Trophoblast cell (in vitro differentiated cells and primary cell): ENCODE measurements at regions not wholly inside any gene's neighbourhood (a gene's known extent, or its start where the extent isn't known, plus 50 kb on each side); places are given as distances from the start of the nearest gene placed in this dataset.
"Not testable (repeated sequence)": the region's sequence is repeated elsewhere in the genome, so short reads cannot be mapped to it uniquely, and the experiment has no call there.

Experiments used
- DNase-seq, 2 donors: peaks; one replicate each; pipeline ENCODE4 v3.0.0-alpha.2; 2016
- H2AFZ ChIP-seq: 2 replicates; pipeline ENCODE4 v1.6.1; 2013; ENCODE audit warnings: low read length, moderate library complexity, mild to moderate bottlenecking; ENCODE audit not compliant: insufficient read depth, poor library complexity
- H2AK5ac ChIP-seq: 2 replicates; pipeline ENCODE4 v1.6.1; 2013; ENCODE audit warnings: mild to moderate bottlenecking, low read length
- H2BK120ac ChIP-seq: 2 replicates; pipeline ENCODE4 v1.6.1; 2013; ENCODE audit warnings: low read length, mild to moderate bottlenecking, moderate library complexity; ENCODE audit not compliant: insufficient read depth, poor library complexity
- H2BK12ac ChIP-seq: 2 replicates; pipeline ENCODE4 v1.6.1; 2013; ENCODE audit warnings: mild to moderate bottlenecking, low read length, moderate library complexity
- H2BK5ac ChIP-seq: 2 replicates; pipeline ENCODE4 v1.6.1; 2013; ENCODE audit warnings: low read length, low read depth, moderate library complexity, mild to moderate bottlenecking; ENCODE audit not compliant: poor library complexity
- H3K14ac ChIP-seq: 2 replicates; pipeline ENCODE4 v1.6.1; 2013; ENCODE audit warnings: mild to moderate bottlenecking, low read length
- H3K18ac ChIP-seq: 2 replicates; pipeline ENCODE4 v1.6.1; 2013; ENCODE audit warnings: mild to moderate bottlenecking, low read length
- H3K23ac ChIP-seq: 2 replicates; pipeline ENCODE4 v1.6.1; 2013; ENCODE audit warnings: low read length
- H3K27ac ChIP-seq: 2 replicates; pipeline ENCODE4 v1.5.1; 2013; ENCODE audit warnings: low read depth, mild to moderate bottlenecking, inconsistent platforms, low read length, moderate library complexity
- H3K27me3 ChIP-seq: 2 replicates; pipeline ENCODE4 v1.6.1; 2013; ENCODE audit warnings: inconsistent platforms, mild to moderate bottlenecking, low read length, moderate library complexity; ENCODE audit not compliant: insufficient read depth
- H3K36me3 ChIP-seq, 2 experiments: 1 replicate in 1 of 2; 2 replicates in 1 of 2; pipeline ENCODE4 v1.6.1; 2013; ENCODE audit warnings: low read length in 2 of 2, mild to moderate bottlenecking in 2 of 2, moderate library complexity in 1 of 2; ENCODE audit not compliant: insufficient read depth in 2 of 2, control insufficient read depth in 1 of 2
- H3K4ac ChIP-seq: 2 replicates; pipeline ENCODE4 v1.6.1; 2013; ENCODE audit warnings: low read depth, mild to moderate bottlenecking, low read length, moderate library complexity
- H3K4me1 ChIP-seq, 2 experiments: 1 replicate in 1 of 2; 2 replicates in 1 of 2; pipeline ENCODE4 v1.6.1; 2013; ENCODE audit warnings: low read length in 2 of 2, mild to moderate bottlenecking in 2 of 2, moderate library complexity in 1 of 2; ENCODE audit not compliant: insufficient read depth in 2 of 2, control insufficient read depth in 1 of 2
- H3K4me2 ChIP-seq: 2 replicates; pipeline ENCODE4 v1.6.1; 2013; ENCODE audit warnings: inconsistent platforms, mild to moderate bottlenecking, low read length, moderate library complexity
- H3K4me3 ChIP-seq: 2 replicates; pipeline ENCODE4 v1.5.1; 2013; ENCODE audit warnings: mild to moderate bottlenecking, low read depth, low read length, inconsistent platforms
- H3K79me1 ChIP-seq: one replicate; pipeline ENCODE4 v1.6.1; 2013; ENCODE audit warnings: low read length
- H3K79me2 ChIP-seq: 2 replicates; pipeline ENCODE4 v1.6.1; 2013; ENCODE audit warnings: low read length, mild to moderate bottlenecking; ENCODE audit not compliant: control insufficient read depth, insufficient read depth, poor library complexity
- H3K9ac ChIP-seq: 2 replicates; pipeline ENCODE4 v1.6.1; 2013; ENCODE audit warnings: mild to moderate bottlenecking, low read length
- H3K9me3 ChIP-seq: 2 replicates; pipeline ENCODE4 v1.6.1; 2013; ENCODE audit warnings: low read depth, mild to moderate bottlenecking, control low read depth, inconsistent platforms, low read length; ENCODE audit not compliant: insufficient read depth
- H4K12ac ChIP-seq: 2 replicates; pipeline ENCODE4 v1.6.1; 2013; ENCODE audit warnings: low read depth, mild to moderate bottlenecking, low read length, moderate library complexity
- H4K8ac ChIP-seq: 2 replicates; pipeline ENCODE4 v1.6.1; 2013; ENCODE audit warnings: low read depth, mild to moderate bottlenecking, low read length, moderate library complexity
- H4K91ac ChIP-seq: one replicate; pipeline ENCODE4 v1.6.1; 2013; ENCODE audit warnings: low read depth, mild to moderate bottlenecking, low read length, moderate library complexity
- WGBS: extraction: QIAGEN DNeasy Blood & Tissue Kit; methylation state at CpG from one replicate; pipeline ENCODE4 v1.1.7; 2013; ENCODE audit warnings: missing lambda C conversion rate; ENCODE audit not compliant: insufficient read length, insufficient coverage; ENCODE audit errors: extremely low coverage; 5-methylcytosine and 5-hydroxymethylcytosine counted together

DNA sequence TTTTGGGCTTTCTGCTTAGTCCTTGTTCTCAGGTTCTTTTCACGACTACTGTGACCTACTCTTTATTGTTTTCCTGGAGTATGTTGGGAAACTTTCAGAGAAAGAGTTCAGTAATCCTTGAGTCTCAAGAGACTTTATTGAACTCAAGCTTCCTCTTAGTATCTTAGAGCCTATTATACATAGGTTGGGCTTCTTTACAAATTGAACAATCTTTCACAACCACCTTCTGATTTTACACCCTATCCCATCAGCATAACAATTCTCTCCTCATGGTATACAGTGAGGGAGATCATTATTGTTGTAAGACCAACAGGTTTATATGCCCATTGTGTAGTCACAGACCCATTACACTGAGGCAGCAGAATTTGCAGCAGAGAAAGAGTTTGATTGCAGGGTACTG, 193.2 kb upstream of the IGF1 start:
- Histone ChIP-seq H3K18ac (no peak overlapping the region), H3K23ac (no peak overlapping the region), H3K9me3 (peaks cover 2% of the 10 kb centered on the region), H3K27ac (no peak overlapping the region), H3K14ac (no peak overlapping the region), H4K8ac (no peak overlapping the region), H3K4me2 (no peak overlapping the region), H3K79me2 (no peaks in the 10 kb centered on the region), H2BK5ac (no peak overlapping the region), H2AFZ (no peak overlapping the region), H3K4ac (no peak overlapping the region), H2BK120ac (no peak overlapping the region), H2AK5ac (no peak overlapping the region), H3K4me3 (no peak overlapping the region), H2BK12ac (no peak overlapping the region), H3K79me1 (no peaks in the 10 kb centered on the region), H3K36me3 (no peaks in the 10 kb centered on the region), H4K12ac (no peak overlapping the region), H4K91ac (no peak overlapping the region), H3K4me1 (no peaks in the 10 kb centered on the region), H3K9ac (no peak overlapping the region), H3K27me3 (no peaks in the 10 kb centered on the region)
- no peak for DNase-seq
- no CpG with 5 or more reads among the region's 1 CpG for whole genome bisulfite sequencing

DNA sequence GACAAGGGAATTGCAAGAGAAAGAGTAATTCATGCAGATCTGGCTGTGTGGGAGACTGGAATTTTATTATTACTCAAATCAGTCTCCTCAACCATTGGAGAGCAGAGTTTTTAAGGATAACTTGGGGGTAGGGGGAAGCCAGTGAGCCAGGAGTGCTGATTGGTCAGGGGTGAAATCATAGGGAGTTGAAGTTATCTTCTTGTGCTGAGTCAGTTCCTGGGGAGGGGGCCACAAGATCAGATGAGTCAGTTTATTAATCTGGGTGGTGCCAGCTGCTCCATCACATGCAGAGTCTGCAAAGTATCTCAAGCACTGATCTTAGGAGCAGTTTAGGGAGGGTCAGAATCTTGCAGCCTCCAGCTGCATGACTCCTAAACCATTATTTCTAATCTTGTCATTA, 191.8 kb upstream of the IGF1 start:
- H3K4me1 ChIP-seq, H2BK12ac ChIP-seq, H3K27ac ChIP-seq, H3K23ac ChIP-seq, H4K12ac ChIP-seq, H4K8ac ChIP-seq, H2BK5ac ChIP-seq, H3K79me1 ChIP-seq, H3K4me2 ChIP-seq, H3K9me3 ChIP-seq, H4K91ac ChIP-seq, H3K18ac ChIP-seq, H3K79me2 ChIP-seq, H3K4me3 ChIP-seq, DNase-seq, H3K14ac ChIP-seq, H3K9ac ChIP-seq, H3K36me3 ChIP-seq, H2AFZ ChIP-seq, H3K27me3 ChIP-seq, H3K4ac ChIP-seq, H2AK5ac ChIP-seq, H2BK120ac ChIP-seq: not testable (repeated sequence)

DNA sequence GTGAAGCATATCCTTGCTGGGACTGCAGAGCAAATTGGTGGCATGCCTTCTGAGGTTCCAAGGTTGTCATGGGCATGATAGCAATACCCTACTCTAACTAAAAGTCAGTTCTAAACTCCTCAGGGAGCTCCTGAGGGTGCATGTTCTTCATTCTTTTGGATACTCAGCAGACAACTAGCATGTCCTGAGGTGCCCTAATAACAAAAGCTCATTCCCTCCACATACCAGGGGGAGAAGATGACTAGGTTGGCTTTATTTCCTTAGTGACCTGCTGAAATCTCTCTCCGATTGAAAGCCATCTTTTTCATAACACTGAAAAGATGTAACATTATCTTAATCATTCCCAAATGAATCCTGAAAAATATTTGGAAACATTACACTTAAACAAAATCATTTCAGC, 188.7 kb upstream of the IGF1 start:
- no peak overlapping the region for H2BK12ac ChIP-seq
- no peaks in the 10 kb centered on the region for H3K4me1 ChIP-seq
- H4K12ac ChIP-seq: no peak overlapping the region
- H3K4me2 ChIP-seq: no peak overlapping the region
- H3K23ac ChIP-seq: no peak overlapping the region
- no peaks in the 10 kb centered on the region for H3K79me2 ChIP-seq
- no peak overlapping the region for H2BK120ac ChIP-seq
- H3K9me3 ChIP-seq: no peaks in the 10 kb centered on the region
- H3K4me3 ChIP-seq: no peak overlapping the region
- H3K27ac ChIP-seq: no peak overlapping the region
- H3K18ac ChIP-seq: no peak overlapping the region
- no peak for DNase-seq
- H4K8ac ChIP-seq: no peak overlapping the region
- no peaks in the 10 kb centered on the region for H3K36me3 ChIP-seq
- no peak overlapping the region for H2AK5ac ChIP-seq
- no peak overlapping the region for H2BK5ac ChIP-seq
- no peak overlapping the region for H3K4ac ChIP-seq
- H2AFZ ChIP-seq: no peak overlapping the region
- no peaks in the 10 kb centered on the region for H3K27me3 ChIP-seq
- H3K14ac ChIP-seq: no peak overlapping the region
- H3K9ac ChIP-seq: no peak overlapping the region
- no peak overlapping the region for H4K91ac ChIP-seq
- no CpG with 5 or more reads among the region's 1 CpG for WGBS
- H3K79me1 ChIP-seq: no peaks in the 10 kb centered on the region

DNA sequence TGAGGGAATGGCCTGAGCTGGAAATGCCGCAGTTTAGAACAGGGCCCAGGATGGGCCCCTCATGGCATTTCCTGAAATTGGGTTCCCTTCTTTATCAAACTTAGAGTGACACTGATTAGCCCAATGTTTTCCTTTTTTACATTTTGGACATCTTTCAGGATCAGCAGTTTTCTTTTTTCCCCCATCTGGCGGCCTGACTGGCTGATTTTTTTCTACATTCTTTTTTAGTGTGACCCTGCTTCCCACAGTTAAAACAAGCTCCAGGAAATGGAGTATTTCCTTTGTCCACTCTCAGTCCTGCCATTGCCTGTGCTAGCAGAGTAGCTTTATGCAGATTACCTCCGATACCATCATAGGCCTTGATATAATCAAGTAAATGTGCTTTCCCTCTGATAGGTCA, 185.8 kb upstream of the IGF1 start:
- H3K9ac ChIP-seq, H3K14ac ChIP-seq, H3K79me1 ChIP-seq, H2AK5ac ChIP-seq, H3K36me3 ChIP-seq, H3K18ac ChIP-seq, H3K27me3 ChIP-seq, H4K12ac ChIP-seq, H2BK12ac ChIP-seq, H3K79me2 ChIP-seq, DNase-seq, H3K4ac ChIP-seq, H2BK5ac ChIP-seq, H3K23ac ChIP-seq, H3K4me2 ChIP-seq, H3K27ac ChIP-seq, H3K4me1 ChIP-seq, H2AFZ ChIP-seq, H3K9me3 ChIP-seq, H4K91ac ChIP-seq, H4K8ac ChIP-seq, H3K4me3 ChIP-seq, H2BK120ac ChIP-seq: not testable (repeated sequence)
- WGBS: no CpG with 5 or more reads among the region's 3 CpGs
